Hepatocyte (in vitro differentiated cells): ENCODE measurements at regions not wholly inside any gene's neighbourhood (a gene's known extent, or its start where the extent isn't known, plus 50 kb on each side); places are given as distances from the start of the nearest gene placed in this dataset.
A peak's percentile ranks its signal among the peaks of the same experiment; 100 is the strongest.

Experiments used
- DNase-seq: peaks from one replicate; pipeline ENCODE4 v3.0.0-alpha.2; 2016; ENCODE audit warnings: low spot score
- H2AFZ ChIP-seq: fragments of 200-600 bp; sonication (generic); 2 replicates; pipeline ENCODE4 v1.6.0; 2016; ENCODE audit warnings: antibody characterized with exemption, mild to moderate bottlenecking
- H3K27ac ChIP-seq: fragments of 200-600 bp; sonication (generic); 2 replicates; pipeline ENCODE4 v1.5.1; 2016; ENCODE audit warnings: mild to moderate bottlenecking
- H3K27me3 ChIP-seq: fragments of 200-600 bp; sonication (generic); 2 replicates; pipeline ENCODE4 v1.6.1; 2016
- H3K36me3 ChIP-seq: fragments of 200-600 bp; sonication (generic); replicated peaks from 2 replicates; pipeline ENCODE4 v1.5.1; 2016; ENCODE audit warnings: low read depth; ENCODE audit not compliant: insufficient read depth
- H3K4me1 ChIP-seq: fragments of 200-600 bp; sonication (generic); 2 replicates; pipeline ENCODE4 v1.5.1; 2016; ENCODE audit warnings: mild to moderate bottlenecking, moderate library complexity; ENCODE audit not compliant: insufficient read depth
- H3K4me2 ChIP-seq: fragments of 200-600 bp; sonication (generic); 2 replicates; pipeline ENCODE4 v1.6.0; 2016
- H3K4me3 ChIP-seq: fragments of 200-600 bp; sonication (generic); 2 replicates; pipeline ENCODE4 v1.5.1; 2016; ENCODE audit warnings: mild to moderate bottlenecking
- H3K79me2 ChIP-seq: fragments of 200-600 bp; sonication (generic); 2 replicates; pipeline ENCODE4 v1.6.0; 2017; ENCODE audit warnings: mild to moderate bottlenecking
- H3K9me2 ChIP-seq: fragments of 200-600 bp; sonication (generic); replicated peaks from 2 replicates; pipeline ENCODE4 v1.6.0; 2017; ENCODE audit warnings: mild to moderate bottlenecking; ENCODE audit not compliant: insufficient read depth
- H3K9me3 ChIP-seq: fragments of 200-600 bp; sonication (generic); 2 replicates; pipeline ENCODE4 v1.5.1; 2016; ENCODE audit warnings: low read depth, mild to moderate bottlenecking
- H4K20me1 ChIP-seq: fragments of 200-600 bp; sonication (generic); 2 replicates; pipeline ENCODE4 v1.6.0; 2016; ENCODE audit warnings: mild to moderate bottlenecking; ENCODE audit not compliant: insufficient read depth, poor library complexity, severe bottlenecking
- CTCF ChIP-seq: fragments of 200-600 bp; sonication (generic); IDR thresholded peaks from 2 replicates; pipeline ENCODE4 v1.5.1; 2016; ENCODE audit warnings: antibody characterized with exemption, mild to moderate bottlenecking; ENCODE audit not compliant: poor library complexity
- EZH2 ChIP-seq: fragments of 200-600 bp; sonication (generic); IDR thresholded peaks from 2 replicates; pipeline ENCODE4 v1.6.1; 2016; ENCODE audit warnings: antibody characterized with exemption, mild to moderate bottlenecking, borderline replicate concordance
- EZH2phosphoT487 ChIP-seq: fragments of 200-600 bp; sonication (generic); IDR thresholded peaks from one replicate; pipeline ENCODE4 v1.6.1; 2018; ENCODE audit warnings: antibody characterized with exemption, mild to moderate bottlenecking, low read depth, moderate library complexity; ENCODE audit not compliant: unreplicated experiment, severe bottlenecking
- WGBS: methylation state at CpG from one replicate; pipeline ENCODE4 v1.1.6; 2016; ENCODE audit warnings: low lambda C conversion rate; ENCODE audit errors: missing lambda C conversion rate; 5-methylcytosine and 5-hydroxymethylcytosine counted together

DNA sequence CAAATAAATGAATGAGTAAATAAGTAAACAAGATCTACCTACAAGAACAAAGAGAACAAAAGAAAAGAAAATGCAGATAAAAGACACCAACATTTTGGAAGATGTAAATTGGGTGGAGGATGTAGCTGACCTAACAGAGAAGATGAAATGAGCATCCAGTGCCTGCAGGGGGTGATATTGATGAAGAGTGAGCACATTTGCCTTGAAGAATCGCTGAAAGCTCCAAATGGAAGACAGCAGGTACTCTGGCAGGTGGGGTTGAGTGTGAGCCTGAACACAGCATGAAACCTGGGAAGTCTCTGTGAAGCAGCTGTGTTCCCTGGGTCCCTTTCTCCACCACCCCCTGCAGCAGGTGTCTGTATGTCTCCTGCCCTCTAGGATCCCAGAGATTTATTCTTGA, 125.6 kb downstream of the NXNL2 start:
- H4K20me1 ChIP-seq, result no peaks in the 10 kb centered on the region
- H3K27me3 ChIP-seq, result no peaks in the 10 kb centered on the region
- H3K4me3 ChIP-seq, result no peak overlapping the region
- no peaks in the 10 kb centered on the region for H3K9me2 ChIP-seq
- H3K9me3 ChIP-seq, result no peaks in the 10 kb centered on the region
- no peaks in the 10 kb centered on the region for H3K79me2 ChIP-seq
- no peak overlapping the region for H2AFZ ChIP-seq
- no peaks in the 10 kb centered on the region for H3K36me3 ChIP-seq
- TF ChIP-seq EZH2phosphoT487 (no peak), EZH2 (no peak), CTCF (peak; percentile 45)
- no peak overlapping the region for H3K27ac ChIP-seq
- peak; percentile 44 for DNase-seq
- no peak overlapping the region for H3K4me2 ChIP-seq
- 8% methylated on average over 1 of the region's 1 CpG for WGBS
- peaks cover 6% of the 10 kb centered on the region for H3K4me1 ChIP-seq

DNA sequence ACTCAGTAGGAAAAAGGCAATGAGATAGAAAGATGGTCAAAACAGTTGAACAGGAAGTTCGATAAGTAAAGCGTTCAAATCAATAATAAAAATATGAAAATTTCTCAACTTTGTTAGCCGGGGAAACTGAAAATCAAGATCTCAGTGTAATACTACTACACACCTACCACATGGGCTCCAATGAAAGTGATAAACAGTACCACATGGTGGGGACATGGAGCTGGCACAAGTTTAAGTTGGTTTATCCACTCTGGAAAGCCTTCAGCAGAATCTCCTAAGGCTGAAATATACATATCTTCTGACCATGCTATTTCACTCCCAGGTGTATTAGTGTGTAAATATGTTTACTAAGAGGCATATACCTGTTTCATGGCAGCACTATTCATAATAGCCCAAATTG, 126.8 kb downstream of the NXNL2 start:
- no peak for DNase-seq
- WGBS, result 62% methylated on average over 3 of the region's 3 CpGs

GRCh38 chr9:88663771-88664419, 128.9 kb downstream of the NXNL2 start:
- Histone ChIP-seq H3K4me3 (no peak overlapping the region), H3K36me3 (no peaks in the 10 kb centered on the region), H4K20me1 (no peaks in the 10 kb centered on the region), H3K27me3 (no peaks in the 10 kb centered on the region), H3K4me2 (no peak overlapping the region), H3K4me1 (no peaks in the 10 kb centered on the region), H3K9me2 (no peaks in the 10 kb centered on the region), H3K9me3 (no peaks in the 10 kb centered on the region), H2AFZ (no peak overlapping the region), H3K79me2 (no peaks in the 10 kb centered on the region), H3K27ac (no peak overlapping the region)
- no peak for DNase-seq
- TF ChIP-seq EZH2 (no peak), EZH2phosphoT487 (no peak), CTCF (no peak)
- WGBS, result 63% methylated on average over 4 of the region's 4 CpGs

More for the DNA sequence above, 126.8 kb downstream of the NXNL2 start:
- TF ChIP-seq EZH2phosphoT487 (no peak), CTCF (no peak), EZH2 (no peak)
- no peaks in the 10 kb centered on the region for H3K9me2 ChIP-seq
- H2AFZ ChIP-seq, result no peak overlapping the region
- no peak overlapping the region for H3K27ac ChIP-seq
- H3K79me2 ChIP-seq, result no peaks in the 10 kb centered on the region
- H3K4me3 ChIP-seq, result no peak overlapping the region
- H4K20me1 ChIP-seq, result no peaks in the 10 kb centered on the region
- H3K4me2 ChIP-seq, result no peak overlapping the region
- peaks cover 6% of the 10 kb centered on the region for H3K4me1 ChIP-seq
- no peaks in the 10 kb centered on the region for H3K36me3 ChIP-seq
- no peaks in the 10 kb centered on the region for H3K9me3 ChIP-seq
- no peaks in the 10 kb centered on the region for H3K27me3 ChIP-seq
